ENCODE measurements at regions not wholly inside any gene's neighbourhood (a gene's known extent, or its start where the extent isn't known, plus 50 kb on each side); places are given as distances from the start of the nearest gene placed in this dataset.

- TF ChIP-seq CEBPG (CRISPR knock-in tag; IDR thresholded peaks at IDR 0.05) (no peak), CEBPG (tag; conservative IDR thresholded peaks at IDR 0.05 in 1 of 2, IDR thresholded peaks at IDR 0.05 in 1 of 2) (no peak), FOSL1 (tag; conservative IDR thresholded peaks at IDR 0.05) (no peak), SETDB1 (IDR thresholded peaks at IDR 0.05; ENCODE audit: low read length) (no peak), SMAD2 (IDR thresholded peaks at IDR 0.05; ENCODE audit: low read depth, low read length) (no peak), EP300 (IDR thresholded peaks at IDR 0.05; ENCODE audit: low read length) (no peak)
- TF ChIP-seq, protein P1, sequence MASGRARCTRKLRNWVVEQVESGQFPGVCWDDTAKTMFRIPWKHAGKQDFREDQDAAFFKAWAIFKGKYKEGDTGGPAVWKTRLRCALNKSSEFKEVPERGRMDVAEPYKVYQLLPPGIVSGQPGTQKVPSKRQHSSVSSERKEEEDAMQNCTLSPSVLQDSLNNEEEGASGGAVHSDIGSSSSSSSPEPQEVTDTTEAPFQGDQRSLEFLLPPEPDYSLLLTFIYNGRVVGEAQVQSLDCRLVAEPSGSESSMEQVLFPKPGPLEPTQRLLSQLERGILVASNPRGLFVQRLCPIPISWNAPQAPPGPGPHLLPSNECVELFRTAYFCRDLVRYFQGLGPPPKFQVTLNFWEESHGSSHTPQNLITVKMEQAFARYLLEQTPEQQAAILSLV (tag; IDR thresholded peaks at IDR 0.05) = no peak
- TF ChIP-seq, protein P2, sequence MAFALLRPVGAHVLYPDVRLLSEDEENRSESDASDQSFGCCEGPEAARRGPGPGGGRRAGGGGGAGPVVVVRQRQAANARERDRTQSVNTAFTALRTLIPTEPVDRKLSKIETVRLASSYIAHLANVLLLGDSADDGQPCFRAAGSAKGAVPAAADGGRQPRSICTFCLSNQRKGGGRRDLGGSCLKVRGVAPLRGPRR (CRISPR knock-in tag; IDR thresholded peaks at IDR 0.05) = no peak
- TF ChIP-seq, protein P3, sequence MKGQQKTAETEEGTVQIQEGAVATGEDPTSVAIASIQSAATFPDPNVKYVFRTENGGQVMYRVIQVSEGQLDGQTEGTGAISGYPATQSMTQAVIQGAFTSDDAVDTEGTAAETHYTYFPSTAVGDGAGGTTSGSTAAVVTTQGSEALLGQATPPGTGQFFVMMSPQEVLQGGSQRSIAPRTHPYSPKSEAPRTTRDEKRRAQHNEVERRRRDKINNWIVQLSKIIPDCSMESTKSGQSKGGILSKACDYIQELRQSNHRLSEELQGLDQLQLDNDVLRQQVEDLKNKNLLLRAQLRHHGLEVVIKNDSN (CRISPR knock-in tag; IDR thresholded peaks at IDR 0.05) = no peak
These were observed 249.1 kb downstream of the UACA start for GRCh38 chr15:70514251-70514650.
